SK-N-SH (cell line): ENCODE measurements at regions not wholly inside any gene's neighbourhood (a gene's known extent, or its start where the extent isn't known, plus 50 kb on each side); places are given as distances from the start of the nearest gene placed in this dataset.

Source experiments
- CTCF ChIA-PET: fragments of 300-600, 350-600 bp; formaldehyde crosslinking; extraction: SDS; loops from one replicate; lab custom pipeline; 2021; lab: Yijun Ruan, JAX
- POLR2A ChIA-PET: fragments of 350-600 bp; sonication (Branson Sonifier 250); formaldehyde crosslinking; extraction: SDS; loops from one replicate; lab custom pipeline; 2020; ENCODE audit warnings: antibody characterized with exemption, inconsistent platforms; lab: Yijun Ruan, JAX
- DNase-seq: peaks from one replicate; pipeline ENCODE4 v3.0.0; 2012
- H2AFZ ChIP-seq: fragments of 200-600 bp; sonication (generic); 2 replicates; pipeline ENCODE4 v1.8.1; 2016; ENCODE audit warnings: antibody characterized with exemption, mild to moderate bottlenecking, low read depth
- H3F3A ChIP-seq: fragments of 200-600 bp; sonication (generic); replicated peaks from 2 replicates; pipeline ENCODE3; 2016; ENCODE audit warnings: antibody characterized with exemption, mild to moderate bottlenecking; ENCODE audit not compliant: insufficient read depth
- H3K27ac ChIP-seq, 2 experiments: fragments of 200-500 bp in 1 of 2; fragments of 200-600 bp in 1 of 2; sonication (Bioruptor generic) in 1 of 2; sonication (generic), shearing (Covaris generic) in 1 of 2; 2 replicates each; pipeline versions ENCODE4 v1.5.1 to v1.6.1; 2014 to 2016; ENCODE audit warnings: low read depth in 2 of 2, inconsistent platforms in 1 of 2, low read length in 1 of 2, mild to moderate bottlenecking in 1 of 2, mixed read lengths in 1 of 2
- H3K27me3 ChIP-seq: fragments of 200-600 bp; sonication (generic), shearing (Covaris generic); 2 replicates; pipeline ENCODE4 v1.6.1; 2016; ENCODE audit warnings: mixed run types; ENCODE audit not compliant: insufficient read depth
- H3K36me3 ChIP-seq, 2 experiments: fragments of 200-500 bp in 1 of 2; fragments of 200-600 bp in 1 of 2; sonication (Bioruptor generic) in 1 of 2; sonication (generic) in 1 of 2; replicated peaks in 1 of 2; 2 replicates each; pipeline versions ENCODE3 to v1.5.1; 2014 to 2016; ENCODE audit warnings: low read length in 1 of 2, mild to moderate bottlenecking in 1 of 2; ENCODE audit not compliant: insufficient read depth in 2 of 2, control insufficient read depth in 1 of 2
- H3K4me1 ChIP-seq, 2 experiments: fragments of 200-500 bp in 1 of 2; fragments of 200-600 bp in 1 of 2; sonication (Bioruptor generic) in 1 of 2; sonication (generic), shearing (Covaris generic) in 1 of 2; 2 replicates each; pipeline versions ENCODE4 v1.5.1 to v1.6.1; 2014 to 2016; ENCODE audit warnings: low read depth in 1 of 2, low read length in 1 of 2, mixed run types in 1 of 2; ENCODE audit not compliant: insufficient read depth in 2 of 2, control insufficient read depth in 1 of 2
- H3K4me2 ChIP-seq: fragments of 200-600 bp; sonication (generic), shearing (Covaris generic); 2 replicates; pipeline ENCODE4 v1.6.1; 2017; ENCODE audit warnings: mixed run types
- H3K4me3 ChIP-seq, 2 experiments: fragments of 200-500 bp in 1 of 2; fragments of 200-600 bp in 1 of 2; sonication (Bioruptor generic) in 1 of 2; sonication (generic), shearing (Covaris generic) in 1 of 2; 2 replicates each; pipeline versions ENCODE4 v1.5.1 to v1.8.1; 2014 to 2016; ENCODE audit warnings: low read depth in 2 of 2, inconsistent platforms in 1 of 2, low read length in 1 of 2, mild to moderate bottlenecking in 1 of 2, mixed read lengths in 1 of 2, moderate library complexity in 1 of 2
- H3K79me2 ChIP-seq: fragments of 200-600 bp; sonication (generic); 2 replicates; pipeline ENCODE4 v1.8.1; 2017; ENCODE audit warnings: mild to moderate bottlenecking; ENCODE audit not compliant: insufficient read depth
- H3K9ac ChIP-seq: fragments of 200-600 bp; sonication (generic); 2 replicates; pipeline ENCODE4 v1.6.1; 2017; ENCODE audit warnings: mixed run types
- H3K9me2 ChIP-seq: fragments of 200-600 bp; sonication (generic); 2 replicates; pipeline ENCODE4 v1.6.1; 2017; ENCODE audit warnings: mixed run types
- H3K9me3 ChIP-seq: fragments of 200-600 bp; sonication (generic); 2 replicates; pipeline ENCODE4 v1.6.1; 2017; ENCODE audit warnings: mixed run types, mild to moderate bottlenecking, moderate library complexity
- H4K20me1 ChIP-seq: fragments of 200-600 bp; sonication (generic); 2 replicates; pipeline ENCODE4 v1.6.1; 2017; ENCODE audit warnings: mild to moderate bottlenecking, mixed run types; ENCODE audit not compliant: insufficient read depth
- ELF1 ChIP-seq: IDR thresholded peaks from 2 replicates; pipeline ENCODE4 v1.4.0; 2012
- EP300 ChIP-seq, 2 experiments: IDR thresholded peaks; 2 replicates each; pipeline versions ENCODE4 v1.4.0 to v1.6.1; 2012; ENCODE audit warnings: borderline replicate concordance in 1 of 2, low read depth in 1 of 2, low read length in 1 of 2
- EZH2phosphoT487 ChIP-seq: fragments of 200-600 bp; sonication (generic); IDR thresholded peaks from 2 replicates; pipeline ENCODE4 v1.6.1; 2017; ENCODE audit warnings: low read depth, mixed run types, mild to moderate bottlenecking, antibody characterized with exemption, moderate library complexity, borderline replicate concordance
- FOSL2 ChIP-seq: IDR thresholded peaks from 2 replicates; pipeline ENCODE4 v1.4.0; 2012; ENCODE audit warnings: low read depth, mild to moderate bottlenecking, moderate library complexity, borderline replicate concordance
- FOXJ3 ChIP-seq: sonication (generic); formaldehyde crosslinking; IDR thresholded peaks from 2 replicates; pipeline ENCODE4 v1.5.1; 2020; ENCODE audit warnings: mild to moderate bottlenecking, missing genetic modification reagents
- MXI1 ChIP-seq: IDR thresholded peaks from 2 replicates; pipeline ENCODE4 v1.6.1; 2012; ENCODE audit warnings: mild to moderate bottlenecking, low read depth, low read length, improper control_type of control experiment
- POLR2AphosphoS5 ChIP-seq: IDR thresholded peaks from 2 replicates; pipeline ENCODE4 v1.6.1; 2012; ENCODE audit warnings: low read depth, low read length
- RXRA ChIP-seq: IDR thresholded peaks from 2 replicates; pipeline ENCODE4 v1.4.0; 2012; ENCODE audit warnings: low read depth, mild to moderate bottlenecking, borderline replicate concordance
- TCF12 ChIP-seq: IDR thresholded peaks from 2 replicates; pipeline ENCODE4 v1.4.0; 2012
- YY1 ChIP-seq: IDR thresholded peaks from 2 replicates; pipeline ENCODE4 v1.4.0; 2012; ENCODE audit warnings: low read depth, mild to moderate bottlenecking
- WGBS: methylation state at CpG from one replicate; pipeline ENCODE4 v1.1.6; 2017; ENCODE audit warnings: low lambda C conversion rate; 5-methylcytosine and 5-hydroxymethylcytosine counted together
- TF ChIP-seq, protein P1 (sequence below): fragments of 200-600 bp; sonication (generic); IDR thresholded peaks from 2 replicates; pipeline ENCODE4 v1.6.1; 2017; ENCODE audit warnings: antibody characterized with exemption, mild to moderate bottlenecking, moderate library complexity

- Histone ChIP-seq H3K9me2 (no peaks in the 10 kb centered on the region), H3F3A (peaks cover 4% of the 10 kb centered on the region), H3K79me2 (no peaks in the 10 kb centered on the region), H3K9ac (no peak overlapping the region), H3K4me2 (no peak overlapping the region), H3K9me3 (no peaks in the 10 kb centered on the region), H3K27ac (no peak overlapping the region)
- CTCF ChIA-PET, result no interaction called here
- POLR2A ChIA-PET, result no interaction called here
- TF ChIP-seq POLR2AphosphoS5 (no peak), MXI1 (no peak), YY1 (no peak), EP300 (IDR thresholded peaks at IDR 0.05; ENCODE audit: borderline replicate concordance in 1 of 2, low read depth in 1 of 2, low read length in 1 of 2) (no peak), ELF1 (no peak), EZH2phosphoT487 (no peak), FOXJ3 (CRISPR knock-in tag) (no peak), FOSL2 (no peak)
- TF ChIP-seq, protein P1, sequence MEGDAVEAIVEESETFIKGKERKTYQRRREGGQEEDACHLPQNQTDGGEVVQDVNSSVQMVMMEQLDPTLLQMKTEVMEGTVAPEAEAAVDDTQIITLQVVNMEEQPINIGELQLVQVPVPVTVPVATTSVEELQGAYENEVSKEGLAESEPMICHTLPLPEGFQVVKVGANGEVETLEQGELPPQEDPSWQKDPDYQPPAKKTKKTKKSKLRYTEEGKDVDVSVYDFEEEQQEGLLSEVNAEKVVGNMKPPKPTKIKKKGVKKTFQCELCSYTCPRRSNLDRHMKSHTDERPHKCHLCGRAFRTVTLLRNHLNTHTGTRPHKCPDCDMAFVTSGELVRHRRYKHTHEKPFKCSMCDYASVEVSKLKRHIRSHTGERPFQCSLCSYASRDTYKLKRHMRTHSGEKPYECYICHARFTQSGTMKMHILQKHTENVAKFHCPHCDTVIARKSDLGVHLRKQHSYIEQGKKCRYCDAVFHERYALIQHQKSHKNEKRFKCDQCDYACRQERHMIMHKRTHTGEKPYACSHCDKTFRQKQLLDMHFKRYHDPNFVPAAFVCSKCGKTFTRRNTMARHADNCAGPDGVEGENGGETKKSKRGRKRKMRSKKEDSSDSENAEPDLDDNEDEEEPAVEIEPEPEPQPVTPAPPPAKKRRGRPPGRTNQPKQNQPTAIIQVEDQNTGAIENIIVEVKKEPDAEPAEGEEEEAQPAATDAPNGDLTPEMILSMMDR, result no peak
- TF ChIP-seq, all 33 proteins: peak for 0
- no peak overlapping the region for H3K4me3 ChIP-seq
- no peaks in the 10 kb centered on the region for H3K4me1 ChIP-seq
- no peaks in the 10 kb centered on the region for H3K27me3 ChIP-seq
- no peak for DNase-seq
- no peaks in the 10 kb centered on the region for H4K20me1 ChIP-seq
- no peak overlapping the region for H2AFZ ChIP-seq
- no peaks in the 10 kb centered on the region for H3K36me3 ChIP-seq
- WGBS, result 79% methylated on average over 6 of the region's 6 CpGs
These were observed 186.7 kb upstream of the KLF6 start for GRCh38 chr10:3971713-3972112.

DNA sequence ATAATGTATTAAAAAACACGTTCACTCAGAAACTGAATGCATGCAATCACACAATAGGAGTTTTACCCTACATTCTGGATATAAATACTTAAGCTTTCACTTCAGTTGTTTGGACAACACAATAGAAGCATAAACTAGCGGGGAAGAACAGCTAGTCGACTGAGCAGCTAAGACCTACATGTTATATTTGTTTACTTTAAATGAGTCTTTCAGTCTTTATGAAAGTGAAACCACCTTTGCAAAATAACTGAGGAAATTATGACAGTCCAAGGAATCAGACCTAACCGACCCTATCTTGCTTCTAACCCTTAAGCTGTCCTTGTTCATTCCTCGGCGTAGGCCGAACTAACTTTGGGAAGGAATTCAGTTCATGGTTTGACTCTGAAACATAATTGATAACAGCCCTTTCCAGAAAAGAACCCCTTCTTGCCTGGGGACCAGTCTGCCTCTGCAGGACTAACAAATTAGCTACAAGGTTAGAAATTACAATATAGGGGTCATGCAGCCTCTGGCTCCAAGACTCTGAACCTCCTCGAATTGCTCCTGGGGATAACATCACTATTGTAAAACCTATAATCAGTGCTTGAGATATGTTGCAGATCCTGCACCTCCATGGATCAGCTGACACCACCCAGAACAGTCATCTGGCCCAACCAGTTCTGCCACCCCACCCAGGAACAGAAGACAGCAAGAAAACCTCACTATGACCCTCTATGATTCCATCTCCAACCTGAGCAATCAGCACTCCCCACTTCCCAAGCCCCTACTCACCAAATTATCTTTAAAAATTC, 185.1 kb upstream of the KLF6 start:
- no peak overlapping the region for H2AFZ ChIP-seq
- H3K36me3 ChIP-seq, result no peaks in the 10 kb centered on the region
- no peaks in the 10 kb centered on the region for H3K79me2 ChIP-seq
- H3K9me2 ChIP-seq, result no peaks in the 10 kb centered on the region
- H3K9me3 ChIP-seq, result no peaks in the 10 kb centered on the region
- no peaks in the 10 kb centered on the region for H3K4me1 ChIP-seq
- no peak for TF ChIP-seq RXRA
- TF ChIP-seq TCF12, result no peak
- TF ChIP-seq, all 33 proteins: peak for 0
- DNase-seq, result no peak
- ChIA-PET POLR2A (no interaction called here), CTCF (interaction anchor here (1.0 kb wide), 1 partner anchor 9 kb away, joined by 4 read pairs; no protein-coding TSS in a partner anchor)
- Histone ChIP-seq H3K4me2 (no peak overlapping the region), H3K27me3 (no peaks in the 10 kb centered on the region), H3K9ac (no peak overlapping the region), H4K20me1 (no peaks in the 10 kb centered on the region), H3K27ac (no peak overlapping the region), H3K4me3 (no peak overlapping the region), H3F3A (peaks cover 4% of the 10 kb centered on the region)
- WGBS, result 83% methylated on average over 8 of the region's 8 CpGs
